VCaP (cell line): ENCODE measurements at regions not wholly inside any gene's neighbourhood (a gene's known extent, or its start where the extent isn't known, plus 50 kb on each side); places are given as distances from the start of the nearest gene placed in this dataset.

Source experiments
- H3K27ac ChIP-seq: fragments of 450-650 bp; 2 replicates; pipeline ENCODE4 v1.5.1; 2017
- CTCF ChIP-seq: fragments of 450-650 bp; conservative IDR thresholded peaks from 2 replicates; pipeline ENCODE4 v1.5.1; 2017; ENCODE audit warnings: mild to moderate bottlenecking, moderate library complexity

GRCh38 chr2:18117592-18117991 is 239.1 kb downstream of the KCNS3 start:
- no peak; the same call in 1 of the 2 replicates for TF ChIP-seq CTCF
- no peak overlapping the region for H3K27ac ChIP-seq

GRCh38 chr2:18110222-18110621 is 231.8 kb downstream of the KCNS3 start:
- no peak for TF ChIP-seq CTCF

GRCh38 chr2:18106841-18107240 is 228.4 kb downstream of the KCNS3 start:
- H3K27ac ChIP-seq, result no peak overlapping the region
- TF ChIP-seq CTCF, result no peak

More at GRCh38 chr2:18110222-18110621, 231.8 kb downstream of the KCNS3 start:
- H3K27ac ChIP-seq, result no peak overlapping the region

GRCh38 chr2:18105929-18106328 is 227.5 kb downstream of the KCNS3 start:
- no peak for TF ChIP-seq CTCF

GRCh38 chr2:18104595-18105224 is 226.2 kb downstream of the KCNS3 start:
- no peak for TF ChIP-seq CTCF

More at GRCh38 chr2:18105929-18106328, 227.5 kb downstream of the KCNS3 start:
- no peak overlapping the region for H3K27ac ChIP-seq

GRCh38 chr2:18096836-18097405 is 218.5 kb downstream of the KCNS3 start:
- TF ChIP-seq CTCF, result no peak
- no peak overlapping the region for H3K27ac ChIP-seq

More at GRCh38 chr2:18104595-18105224, 226.2 kb downstream of the KCNS3 start:
- H3K27ac ChIP-seq, result no peak overlapping the region

GRCh38 chr2:18094277-18094676 is 215.8 kb downstream of the KCNS3 start:
- no peak for TF ChIP-seq CTCF
- no peak overlapping the region for H3K27ac ChIP-seq
